Putamen (tissue), 1 donor: ENCODE measurements at regions not wholly inside any gene's neighbourhood (a gene's known extent, or its start where the extent isn't known, plus 50 kb on each side); places are given as distances from the start of the nearest gene placed in this dataset.
A peak's percentile ranks its signal among the peaks of the same experiment; 100 is the strongest.
"Not testable (repeated sequence)": the region's sequence is repeated elsewhere in the genome, so short reads cannot be mapped to it uniquely, and the experiment has no call there.

Experiments
- DNase-seq: peaks from one replicate; pipeline ENCODE4 v3.0.0-alpha.2; 2016; ENCODE audit warnings: low spot score

DNA sequence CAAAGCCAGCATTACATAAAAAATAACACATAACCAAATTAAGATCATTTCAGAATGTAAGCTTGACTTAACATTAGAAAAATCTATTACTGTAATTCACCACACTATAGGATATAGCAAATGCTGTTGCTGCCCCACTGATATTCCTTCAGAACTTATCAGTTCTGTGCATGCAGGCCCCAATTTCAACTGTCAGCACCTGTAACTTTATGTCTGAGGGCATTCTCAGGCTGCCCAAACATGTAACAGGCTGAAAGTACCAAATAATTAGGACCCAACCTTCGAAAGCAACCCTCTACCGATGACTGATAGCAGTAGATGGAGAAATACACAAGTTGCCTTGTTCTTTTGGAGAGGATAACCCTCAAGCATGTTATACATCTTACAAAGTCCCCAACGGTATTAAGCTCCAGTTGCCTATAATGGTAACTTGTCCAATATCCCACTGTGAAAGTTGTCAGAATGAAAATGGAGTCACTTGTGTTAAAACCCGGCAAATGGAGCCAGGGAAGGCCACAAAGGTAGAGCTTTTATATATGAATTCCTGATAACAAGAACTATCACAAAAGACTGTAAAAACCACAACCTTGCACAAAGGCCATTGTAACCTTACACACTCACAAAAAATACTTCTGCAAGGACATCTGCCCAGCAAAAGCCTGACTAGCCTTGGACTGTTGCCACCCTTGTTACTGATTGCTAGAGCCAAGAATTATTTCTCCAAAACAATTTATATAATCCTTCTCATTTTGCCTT lies 66.9 kb upstream of the ZNF746 start:
- no peak for DNase-seq

DNA sequence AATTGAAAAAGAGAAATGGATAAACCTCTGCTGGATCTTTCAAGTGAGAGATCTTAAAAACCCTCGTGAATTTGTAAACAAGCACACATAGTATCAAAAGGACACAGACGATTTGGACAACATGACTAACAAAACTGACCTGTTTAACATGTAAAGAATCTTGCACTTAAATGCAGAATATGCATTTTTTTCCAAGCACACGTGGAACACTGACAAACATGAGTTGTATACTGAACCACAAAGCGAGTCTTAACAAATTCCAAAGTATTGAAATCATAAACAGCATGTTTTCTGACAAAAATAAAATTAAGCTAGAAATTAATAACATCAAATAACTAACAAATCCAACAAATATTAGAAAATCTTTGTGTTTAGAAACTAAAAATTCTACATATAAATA lies 65.0 kb upstream of the ZNF746 start:
- DNase-seq, result no peak

DNA sequence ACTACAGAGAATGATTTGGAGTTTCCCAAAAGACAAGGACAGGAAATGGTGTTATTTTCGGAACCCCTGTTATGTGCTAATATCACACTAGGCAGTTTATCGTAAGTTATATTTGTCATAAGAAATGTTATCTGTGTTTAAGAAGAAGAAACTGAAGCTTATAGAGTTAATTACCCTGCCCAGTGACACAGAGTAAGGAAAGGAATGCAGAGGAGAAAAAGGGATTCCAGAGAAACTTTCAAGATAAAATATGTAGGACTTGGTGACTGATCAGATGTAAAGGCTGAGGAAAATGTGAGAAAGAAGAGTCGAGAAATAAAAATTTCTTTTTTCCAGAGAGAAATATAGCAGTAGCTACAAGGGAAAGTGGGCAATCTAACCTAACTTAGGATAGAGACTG lies 63.5 kb upstream of the ZNF746 start:
- DNase-seq, result no peak

GRCh38 chr7:149559711-149560110 lies 62.1 kb upstream of the ZNF746 start:
- DNase-seq, result no peak

DNA sequence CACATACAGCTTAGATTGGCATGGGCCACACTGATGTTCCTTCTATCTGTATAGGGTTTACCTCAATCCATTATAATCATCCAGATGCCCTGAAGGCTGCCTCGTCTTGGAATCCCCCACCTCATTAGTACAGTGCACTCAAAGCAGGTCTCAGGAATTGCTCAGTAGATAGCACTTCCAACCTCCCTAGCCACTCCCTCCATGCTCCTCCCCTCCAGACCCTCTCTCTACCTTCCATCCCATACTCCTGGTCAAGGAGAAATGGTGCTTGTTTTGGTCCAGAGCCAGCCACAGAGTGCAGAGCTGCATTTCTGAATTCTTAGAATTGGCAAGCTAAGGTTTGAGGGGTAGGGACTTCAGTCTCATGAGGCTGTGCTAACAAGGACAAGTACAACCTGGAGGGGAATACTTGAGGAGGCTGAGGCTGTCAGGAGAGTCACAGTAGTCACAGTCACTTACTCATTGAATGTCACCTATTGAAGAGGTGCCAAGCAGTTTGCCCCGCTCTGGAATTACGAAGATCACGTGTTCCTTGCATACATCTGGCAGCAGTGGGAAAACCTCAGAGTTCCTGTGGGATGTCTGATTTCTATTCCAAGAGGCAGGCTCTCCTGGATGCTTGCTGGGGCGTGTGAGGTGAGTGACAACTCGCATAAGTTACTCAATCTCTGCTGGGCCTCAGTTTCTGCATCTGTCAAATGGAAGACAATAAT lies 60.7 kb upstream of the ZNF746 start:
- DNase-seq, result peak; percentile 80

GRCh38 chr7:149556525-149556924 lies 58.9 kb upstream of the ZNF746 start:
- not testable (repeated sequence) for DNase-seq

DNA sequence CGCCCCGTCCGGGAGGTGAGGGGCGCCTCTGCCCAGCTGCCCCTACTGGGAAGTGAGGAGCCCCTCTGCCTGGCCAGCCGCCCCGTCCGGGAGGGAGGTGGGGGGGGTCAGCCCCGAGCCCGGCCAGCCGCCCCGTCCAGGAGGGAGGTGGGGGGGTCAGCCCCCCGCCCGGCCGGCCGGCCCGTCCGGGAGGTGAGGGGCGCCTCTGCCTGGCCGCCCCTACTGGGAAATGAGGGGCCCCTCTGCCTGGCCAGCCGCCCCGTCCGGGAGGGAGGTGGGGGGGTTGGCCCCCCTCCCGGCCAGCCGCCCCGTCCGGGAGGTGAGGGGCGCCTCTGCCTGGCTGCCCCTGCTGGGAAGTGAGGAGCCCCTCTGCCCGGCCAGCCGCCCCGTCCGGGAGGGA lies 57.2 kb upstream of the ZNF746 start:
- DNase-seq, result not testable (repeated sequence)

DNA sequence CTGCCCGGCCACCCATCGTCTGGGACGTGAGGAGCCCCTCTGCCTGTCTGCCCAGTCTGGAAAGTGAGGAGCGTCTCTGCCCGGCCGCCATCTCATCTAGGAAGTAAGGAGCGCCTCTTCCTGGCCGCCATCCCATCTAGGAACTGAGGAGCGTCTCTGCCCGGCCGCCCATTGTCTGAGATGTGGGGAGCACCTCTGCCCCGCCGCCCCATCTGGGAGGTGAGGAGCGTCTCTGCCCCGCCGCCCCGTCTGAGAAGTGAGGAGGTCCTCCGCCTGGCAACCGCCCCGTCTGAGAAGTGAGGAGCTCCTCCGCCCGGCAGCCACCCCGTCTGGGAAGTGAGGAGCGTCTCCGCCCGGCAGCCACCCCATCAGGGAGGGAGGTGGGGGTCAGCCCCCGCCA lies 56.4 kb upstream of the ZNF746 start:
- not testable (repeated sequence) for DNase-seq

GRCh38 chr7:149552799-149553198 lies 55.2 kb upstream of the ZNF746 start:
- DNase-seq, result no peak
